ENCODE measurements at regions not wholly inside any gene's neighbourhood (a gene's known extent, or its start where the extent isn't known, plus 50 kb on each side); places are given as distances from the start of the nearest gene placed in this dataset.

- Histone ChIP-seq H2AFZ (no peak overlapping the region), H3F3A (ENCODE audit: insufficient read depth, low read depth) (no peaks in the 10 kb centered on the region), H3K4me1 (replicated peaks; ENCODE audit: insufficient read depth) (no peaks in the 10 kb centered on the region), H3K79me2 (ENCODE audit: low read depth) (no peaks in the 10 kb centered on the region), H3K36me3 (ENCODE audit: low read depth) (no peaks in the 10 kb centered on the region), H3K27ac (no peak overlapping the region), H4K20me1 (ENCODE audit: insufficient read depth) (no peaks in the 10 kb centered on the region; the same call in 1 of the 2 replicates), H3K9me3 (ENCODE audit: insufficient read depth, low read depth) (no peaks in the 10 kb centered on the region), H3K4me3 (no peak overlapping the region), H3K27me3 (ENCODE audit: insufficient read depth, low read depth) (peaks cover 83% of the 10 kb centered on the region), H3K9me2 (ENCODE audit: insufficient read depth) (no peaks in the 10 kb centered on the region), H3K4me2 (no peak overlapping the region)
- DNase-seq: no peak
- TF ChIP-seq EZH2 (IDR thresholded peaks at IDR 0.05; ENCODE audit: low read depth): no peak
- no peak for TF ChIP-seq CTCF (conservative IDR thresholded peaks at IDR 0.05)
- no TSS peak for BruUV-seq (replicated peaks)
- ChIA-PET CTCF (no interaction called here), POLR2A (ENCODE audit: unreplicated experiment) (no interaction called here)
- intact Hi-C loops (cut with micrococcal nuclease; ENCODE audit: unreplicated experiment): no loop called here
Measured at GRCh38 chr17:5698959-5699358, 114.7 kb upstream of the NLRP1 start.

- H3K4me1 ChIP-seq (replicated peaks; ENCODE audit: insufficient read depth): no peaks in the 10 kb centered on the region
- H3K4me2 ChIP-seq: no peak overlapping the region
- no peaks in the 10 kb centered on the region for H3K9me3 ChIP-seq (ENCODE audit: insufficient read depth, low read depth)
- no peak overlapping the region for H3K27ac ChIP-seq
- intact Hi-C loops (cut with micrococcal nuclease; ENCODE audit: unreplicated experiment): no loop called here
- no peak overlapping the region for H3K4me3 ChIP-seq
- no peaks in the 10 kb centered on the region for H3K9me2 ChIP-seq (ENCODE audit: insufficient read depth)
- H3K79me2 ChIP-seq (ENCODE audit: low read depth): no peaks in the 10 kb centered on the region
- POLR2A ChIA-PET (ENCODE audit: unreplicated experiment): no interaction called here
- DNase-seq: no peak
- BruUV-seq (replicated peaks): no TSS peak
- CTCF ChIA-PET: no interaction called here
- H3K36me3 ChIP-seq (ENCODE audit: low read depth): no peaks in the 10 kb centered on the region
- no peak overlapping the region for H2AFZ ChIP-seq
- H3K27me3 ChIP-seq (ENCODE audit: insufficient read depth, low read depth): peaks cover 80% of the 10 kb centered on the region
- H3F3A ChIP-seq (ENCODE audit: insufficient read depth, low read depth): no peaks in the 10 kb centered on the region
- TF ChIP-seq CTCF (conservative IDR thresholded peaks at IDR 0.05) (no peak), EZH2 (IDR thresholded peaks at IDR 0.05; ENCODE audit: low read depth) (no peak)
- H4K20me1 ChIP-seq (ENCODE audit: insufficient read depth): no peaks in the 10 kb centered on the region; the same call in 1 of the 2 replicates
Measured at GRCh38 chr17:5699814-5700213, 115.5 kb upstream of the NLRP1 start.

GRCh38 chr17:5700745-5701144 is 116.4 kb upstream of the NLRP1 start:
- POLR2A ChIA-PET (ENCODE audit: unreplicated experiment): no interaction called here
- BruUV-seq (replicated peaks): no TSS peak

More at GRCh38 chr17:5700745-5701144, 116.4 kb upstream of the NLRP1 start:
- Histone ChIP-seq H2AFZ (no peak overlapping the region), H3K79me2 (ENCODE audit: low read depth) (no peaks in the 10 kb centered on the region), H3K4me2 (no peak overlapping the region), H3K4me3 (no peak overlapping the region), H3K27me3 (ENCODE audit: insufficient read depth, low read depth) (peaks cover 75% of the 10 kb centered on the region), H4K20me1 (ENCODE audit: insufficient read depth) (no peaks in the 10 kb centered on the region; the same call in 1 of the 2 replicates), H3K9me2 (ENCODE audit: insufficient read depth) (no peaks in the 10 kb centered on the region), H3F3A (ENCODE audit: insufficient read depth, low read depth) (no peaks in the 10 kb centered on the region), H3K9me3 (ENCODE audit: insufficient read depth, low read depth) (no peaks in the 10 kb centered on the region), H3K36me3 (ENCODE audit: low read depth) (no peaks in the 10 kb centered on the region), H3K4me1 (replicated peaks; ENCODE audit: insufficient read depth) (no peaks in the 10 kb centered on the region), H3K27ac (no peak overlapping the region)
- intact Hi-C loops (cut with micrococcal nuclease; ENCODE audit: unreplicated experiment): no loop called here
- TF ChIP-seq EZH2 (IDR thresholded peaks at IDR 0.05; ENCODE audit: low read depth) (no peak), CTCF (conservative IDR thresholded peaks at IDR 0.05) (no peak)
- no peak for DNase-seq
- CTCF ChIA-PET: no interaction called here
